IMR-90 (cell line): ENCODE measurements at regions not wholly inside any gene's neighbourhood (a gene's known extent, or its start where the extent isn't known, plus 50 kb on each side); places are given as distances from the start of the nearest gene placed in this dataset.

Experiments
- ATAC-seq: fragments of 200-7000 bp; cut with Tn5 transposase; 2 replicates; pipeline ENCODE4 v1.9.1; 2020; ENCODE audit warnings: low read depth, mild to moderate bottlenecking, moderate library complexity
- BruUV-seq: library from RNA; stranded (reverse); fragments of 400-500 nt; replicated peaks from 2 replicates; lab custom pipeline; 2021; lab: Mats Ljungman, UMichigan
- CTCF ChIA-PET: fragments of 300-600 bp; formaldehyde crosslinking; extraction: SDS; loops from one replicate; lab custom pipeline; 2021; ENCODE audit warnings: antibody characterized with exemption; lab: Yijun Ruan, JAX
- POLR2A ChIA-PET: fragments of 300-600 bp; sonication (Branson Sonifier 250); formaldehyde crosslinking; loops from one replicate; lab custom pipeline; 2022; ENCODE audit warnings: antibody characterized with exemption; ENCODE audit not compliant: unreplicated experiment; lab: Charles Lee
- DNase-seq: peaks from one replicate; pipeline ENCODE4 v3.0.0; 2013
- H2AFZ ChIP-seq: replicated peaks from 2 replicates; pipeline ENCODE3; 2013; ENCODE audit warnings: low read length, mild to moderate bottlenecking; ENCODE audit not compliant: poor library complexity
- H2AK5ac ChIP-seq: 2 replicates; pipeline ENCODE4 v1.6.1; 2013; ENCODE audit warnings: low read depth, low read length, inconsistent platforms
- H2AK9ac ChIP-seq: replicated peaks from 2 replicates; pipeline ENCODE3; 2013; ENCODE audit warnings: mild to moderate bottlenecking, low read depth, low read length, moderate library complexity; ENCODE audit not compliant: poor library complexity
- H2BK120ac ChIP-seq: 2 replicates; pipeline ENCODE4 v1.6.1; 2013; ENCODE audit warnings: low read depth, low read length, inconsistent platforms
- H2BK15ac ChIP-seq: 3 replicates; pipeline ENCODE4 v1.6.1; 2013; ENCODE audit warnings: low read depth, low read length, inconsistent platforms
- H2BK20ac ChIP-seq: 2 replicates; pipeline ENCODE4 v1.6.1; 2013; ENCODE audit warnings: low read depth, mild to moderate bottlenecking, inconsistent platforms, low read length, moderate library complexity
- H2BK5ac ChIP-seq: 2 replicates; pipeline ENCODE4 v1.6.1; 2013; ENCODE audit warnings: mild to moderate bottlenecking, low read depth, low read length, inconsistent platforms; ENCODE audit not compliant: poor library complexity, severe bottlenecking
- H3K14ac ChIP-seq: replicated peaks from 2 replicates; pipeline ENCODE4 v1.6.1; 2013; ENCODE audit warnings: low read depth, low read length, inconsistent platforms
- H3K18ac ChIP-seq: 2 replicates; pipeline ENCODE4 v1.6.1; 2013; ENCODE audit warnings: low read depth, low read length, control low read depth
- H3K23ac ChIP-seq: 2 replicates; pipeline ENCODE4 v1.6.1; 2013; ENCODE audit warnings: low read depth, low read length, inconsistent platforms
- H3K27ac ChIP-seq: 2 replicates; pipeline ENCODE4 v1.5.1; 2013; ENCODE audit warnings: mild to moderate bottlenecking, control low read depth, low read length; ENCODE audit not compliant: insufficient read depth
- H3K27me3 ChIP-seq: 2 replicates; pipeline ENCODE4 v1.6.1; 2013; ENCODE audit warnings: low read length; ENCODE audit not compliant: control insufficient read depth, insufficient read depth
- H3K36me3 ChIP-seq: 2 replicates; pipeline ENCODE4 v1.6.1; 2013; ENCODE audit warnings: low read length, mixed read lengths; ENCODE audit not compliant: control insufficient read depth, insufficient read depth
- H3K4ac ChIP-seq: 2 replicates; pipeline ENCODE4 v1.6.1; 2013; ENCODE audit warnings: low read depth, low read length, inconsistent platforms
- H3K4me1 ChIP-seq: 2 replicates; pipeline ENCODE4 v1.6.1; 2013; ENCODE audit warnings: low read length, mixed read lengths; ENCODE audit not compliant: control insufficient read depth, insufficient read depth
- H3K4me2 ChIP-seq: 2 replicates; pipeline ENCODE4 v1.6.1; 2013; ENCODE audit warnings: low read depth, mild to moderate bottlenecking, control low read depth, low read length, moderate library complexity
- H3K4me3 ChIP-seq: 2 replicates; pipeline ENCODE4 v1.5.1; 2013; ENCODE audit warnings: low read depth, mild to moderate bottlenecking, control low read depth, low read length, moderate library complexity; ENCODE audit not compliant: insufficient read depth
- H3K56ac ChIP-seq: 2 replicates; pipeline ENCODE4 v1.6.1; 2013; ENCODE audit warnings: low read length, inconsistent platforms; ENCODE audit not compliant: insufficient read depth; ENCODE audit errors: extremely low read depth
- H3K79me1 ChIP-seq, 2 experiments: 2 replicates each; pipeline ENCODE4 v1.6.1; 2013; ENCODE audit warnings: low read length in 2 of 2, inconsistent platforms in 1 of 2, low read depth in 1 of 2
- H3K9ac ChIP-seq: 2 replicates; pipeline ENCODE4 v1.6.1; 2013; ENCODE audit warnings: low read depth, low read length, control low read depth
- H3K9me1 ChIP-seq: 2 replicates; pipeline ENCODE4 v1.6.1; 2013; ENCODE audit warnings: low read length, inconsistent platforms; ENCODE audit not compliant: insufficient read depth
- H3K9me3 ChIP-seq: 2 replicates; pipeline ENCODE4 v1.6.1; 2013; ENCODE audit warnings: low read length; ENCODE audit not compliant: control insufficient read depth, insufficient read depth
- H4K20me1 ChIP-seq: 2 replicates; pipeline ENCODE4 v1.6.1; 2013; ENCODE audit warnings: low read length, inconsistent platforms; ENCODE audit not compliant: insufficient read depth
- H4K5ac ChIP-seq: 2 replicates; pipeline ENCODE4 v1.6.1; 2013; ENCODE audit warnings: mild to moderate bottlenecking, low read depth, low read length, control low read depth
- H4K8ac ChIP-seq, 2 experiments: 2 replicates each; pipeline ENCODE4 v1.6.1; 2013; ENCODE audit warnings: low read depth in 2 of 2, low read length in 2 of 2, control low read depth in 1 of 2, inconsistent platforms in 1 of 2
- H4K91ac ChIP-seq: 2 replicates; pipeline ENCODE4 v1.6.1; 2013; ENCODE audit warnings: low read depth, low read length, inconsistent platforms; ENCODE audit not compliant: insufficient read depth
- BHLHE40 ChIP-seq: fragments of 150-350 bp; IDR thresholded peaks from 2 replicates; pipeline ENCODE4 v1.6.1; 2016; ENCODE audit warnings: mild to moderate bottlenecking, low read depth, low read length
- CEBPB ChIP-seq: IDR thresholded peaks from 2 replicates; pipeline ENCODE4 v1.6.1; 2012; ENCODE audit warnings: low read depth, low read length, improper control_type of control experiment
- MAFK ChIP-seq: IDR thresholded peaks from 2 replicates; pipeline ENCODE4 v1.6.1; 2012; ENCODE audit warnings: low read depth, low read length, improper control_type of control experiment
- MAZ ChIP-seq: IDR thresholded peaks from 2 replicates; pipeline ENCODE4 v1.6.1; 2012; ENCODE audit warnings: low read depth, mild to moderate bottlenecking, low read length, improper control_type of control experiment, moderate library complexity, borderline replicate concordance
- MXI1 ChIP-seq: IDR thresholded peaks from 2 replicates; pipeline ENCODE4 v1.6.1; 2012; ENCODE audit warnings: low read depth, mild to moderate bottlenecking, low read length, moderate library complexity, borderline replicate concordance
- POLR2A ChIP-seq: IDR thresholded peaks from 2 replicates; pipeline ENCODE4 v1.6.1; 2012; ENCODE audit warnings: mild to moderate bottlenecking, low read depth, low read length
- RAD21 ChIP-seq: IDR thresholded peaks from 2 replicates; pipeline ENCODE4 v1.6.1; 2012; ENCODE audit warnings: low read length, improper control_type of control experiment
- RCOR1 ChIP-seq: IDR thresholded peaks from 2 replicates; pipeline ENCODE4 v1.6.1; 2012; ENCODE audit warnings: mild to moderate bottlenecking, low read length, improper control_type of control experiment; ENCODE audit not compliant: insufficient replicate concordance
- RFX5 ChIP-seq: IDR thresholded peaks from 2 replicates; pipeline ENCODE4 v1.8.0; 2012; ENCODE audit warnings: low read depth, mild to moderate bottlenecking, low read length, moderate library complexity
- SMC3 ChIP-seq: fragments of 150-350 bp; IDR thresholded peaks from 2 replicates; pipeline ENCODE4 v1.6.1; 2016; ENCODE audit warnings: low read depth, mild to moderate bottlenecking, antibody characterized with exemption, low read length, moderate library complexity
- USF2 ChIP-seq: fragments of 150-350 bp; IDR thresholded peaks from 2 replicates; pipeline ENCODE4 v1.6.1; 2017; ENCODE audit warnings: mild to moderate bottlenecking, antibody characterized with exemption, low read length, low read depth
- WGBS, 2 experiments: methylation state at CpG; one replicate each; pipeline versions ENCODE4 v1.1.5 to v1.1.7; 2013; ENCODE audit warnings: missing lambda C conversion rate in 2 of 2; ENCODE audit not compliant: insufficient read length in 1 of 2; ENCODE audit errors: extremely low coverage in 2 of 2; 5-methylcytosine and 5-hydroxymethylcytosine counted together
- dilution Hi-C: fragments of 300-500 bp; cut with HindIII; formaldehyde crosslinking; loops from one replicate; pipeline ENCODE4 v1.14.3; 2018; ENCODE audit warnings: low sequenced_read_pairs; ENCODE audit not compliant: unreplicated experiment
- in situ Hi-C: fragments of 300-500 bp; cut with MboI; formaldehyde crosslinking; loops from 3 replicates; pipeline ENCODE4 v1.14.3; 2019; ENCODE audit warnings: low sequenced_read_pairs, inconsistent platforms, mixed read lengths
- intact Hi-C: fragments of 100-400 bp; cut with micrococcal nuclease; formaldehyde crosslinking; loops from 2 replicates; pipeline ENCODE4 v1.10.0; 2022
- TF ChIP-seq, protein P1 (sequence below): conservative IDR thresholded peaks from 2 replicates; pipeline ENCODE4 v1.5.1; 2012; ENCODE audit warnings: mild to moderate bottlenecking, low read depth, low read length, improper control_type of control experiment

DNA sequence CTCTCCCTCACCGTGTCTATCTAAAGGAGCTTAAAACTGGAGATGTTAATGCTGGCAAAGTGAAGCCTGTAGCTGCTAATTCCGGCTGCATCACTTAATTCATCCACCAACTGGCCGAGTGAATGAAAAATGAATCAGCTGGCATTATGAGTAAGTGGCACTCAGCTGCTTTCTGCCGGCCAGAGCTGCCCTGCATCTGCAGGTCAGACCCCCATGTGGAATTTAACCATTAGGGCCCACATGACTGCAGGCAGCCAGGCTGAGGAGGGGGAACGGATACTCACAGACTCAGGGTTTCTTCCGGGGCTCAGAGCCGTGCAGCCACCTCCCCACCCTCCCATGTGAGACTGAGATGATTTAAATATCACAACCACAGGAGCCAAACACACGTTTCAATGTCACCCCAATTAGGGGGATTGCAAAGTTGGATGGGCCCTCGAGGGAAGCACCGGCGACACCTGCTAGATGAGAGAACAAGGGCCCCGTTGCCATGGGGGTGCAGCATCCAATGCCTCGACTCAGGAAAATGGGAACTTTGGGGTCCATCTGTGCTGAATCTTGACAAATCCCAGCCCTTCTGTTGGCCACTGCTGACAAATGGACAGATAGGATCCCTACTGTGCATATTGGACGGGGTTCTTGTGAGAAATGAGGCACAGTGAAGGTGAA is 115.6 kb upstream of the ALDH1B1 start:
- ATAC-seq (no peak), DNase-seq (no peak)
- no peak overlapping the region for H3K18ac ChIP-seq
- no peak overlapping the region for H3K27ac ChIP-seq
- no peak for TF ChIP-seq MAFK
- no peak for TF ChIP-seq RFX5
- TF ChIP-seq MAZ: no peak
- TF ChIP-seq SMC3: no peak
- TF ChIP-seq RCOR1: no peak
- TF ChIP-seq POLR2A: no peak
- no peak for TF ChIP-seq RAD21
- TF ChIP-seq MXI1: no peak
- TF ChIP-seq CEBPB: no peak
- no peak for TF ChIP-seq USF2
- TF ChIP-seq BHLHE40: no peak
- TF ChIP-seq, protein P1, sequence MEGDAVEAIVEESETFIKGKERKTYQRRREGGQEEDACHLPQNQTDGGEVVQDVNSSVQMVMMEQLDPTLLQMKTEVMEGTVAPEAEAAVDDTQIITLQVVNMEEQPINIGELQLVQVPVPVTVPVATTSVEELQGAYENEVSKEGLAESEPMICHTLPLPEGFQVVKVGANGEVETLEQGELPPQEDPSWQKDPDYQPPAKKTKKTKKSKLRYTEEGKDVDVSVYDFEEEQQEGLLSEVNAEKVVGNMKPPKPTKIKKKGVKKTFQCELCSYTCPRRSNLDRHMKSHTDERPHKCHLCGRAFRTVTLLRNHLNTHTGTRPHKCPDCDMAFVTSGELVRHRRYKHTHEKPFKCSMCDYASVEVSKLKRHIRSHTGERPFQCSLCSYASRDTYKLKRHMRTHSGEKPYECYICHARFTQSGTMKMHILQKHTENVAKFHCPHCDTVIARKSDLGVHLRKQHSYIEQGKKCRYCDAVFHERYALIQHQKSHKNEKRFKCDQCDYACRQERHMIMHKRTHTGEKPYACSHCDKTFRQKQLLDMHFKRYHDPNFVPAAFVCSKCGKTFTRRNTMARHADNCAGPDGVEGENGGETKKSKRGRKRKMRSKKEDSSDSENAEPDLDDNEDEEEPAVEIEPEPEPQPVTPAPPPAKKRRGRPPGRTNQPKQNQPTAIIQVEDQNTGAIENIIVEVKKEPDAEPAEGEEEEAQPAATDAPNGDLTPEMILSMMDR: no peak
- H4K91ac ChIP-seq: no peak overlapping the region
- H2BK15ac ChIP-seq: no peak overlapping the region
- intact Hi-C loops: loop anchor here (10.0 kb wide), 1 partner anchor 58 kb away; no protein-coding TSS in a partner anchor
- no peak overlapping the region for H3K4me2 ChIP-seq
- no peak overlapping the region for H4K5ac ChIP-seq
- no peak overlapping the region for H4K8ac ChIP-seq
- no peak overlapping the region for H2AFZ ChIP-seq
- H3K4me3 ChIP-seq: no peak overlapping the region
- BruUV-seq: no TSS peak
- no peaks in the 10 kb centered on the region for H3K79me1 ChIP-seq
- in situ Hi-C loops: no loop called here
- no peak overlapping the region for H3K56ac ChIP-seq
- no peak overlapping the region for H3K14ac ChIP-seq
- no peak overlapping the region for H2AK5ac ChIP-seq
- H3K9me1 ChIP-seq: no peaks in the 10 kb centered on the region
- no peaks in the 10 kb centered on the region for H3K9me3 ChIP-seq
- H2BK20ac ChIP-seq: no peak overlapping the region
- no peak overlapping the region for H3K9ac ChIP-seq
- H3K36me3 ChIP-seq: no peaks in the 10 kb centered on the region
- no peak overlapping the region for H2BK120ac ChIP-seq
- no peak overlapping the region for H2BK5ac ChIP-seq
- dilution Hi-C loops: no loop called here
- 93% methylated on average over 2 of the region's 14 CpGs; no CpG with 5 or more reads in 1 of the 2 experiments for WGBS, 2 experiments
- H3K4ac ChIP-seq: no peak overlapping the region
- peaks cover 45% of the 10 kb centered on the region for H3K27me3 ChIP-seq
- CTCF ChIA-PET: no interaction called here
- no peaks in the 10 kb centered on the region for H4K20me1 ChIP-seq
- POLR2A ChIA-PET: no interaction called here
- no peak overlapping the region for H3K23ac ChIP-seq
- H2AK9ac ChIP-seq: no peak overlapping the region
- H3K4me1 ChIP-seq: no peaks in the 10 kb centered on the region
